Activated B cell treated with CpG ODN at 0.5 μM for 24 hours (primary cell): ENCODE measurements at regions not wholly inside any gene's neighbourhood (a gene's known extent, or its start where the extent isn't known, plus 50 kb on each side); places are given as distances from the start of the nearest gene placed in this dataset.

Source experiments
- ATAC-seq: fragments of 200-7000 bp; cut with Tn5 transposase; one replicate; pipeline ENCODE4 v1.10.0; 2021; ENCODE audit warnings: low read depth, mild to moderate bottlenecking, moderate library complexity
- CTCF ChIA-PET: fragments of 350-600 bp; sonication (Branson Sonifier 250); formaldehyde crosslinking; loops from one replicate; lab custom pipeline; 2021; ENCODE audit warnings: antibody characterized with exemption; lab: Charles Lee
- POLR2A ChIA-PET: fragments of 350-600 bp; sonication (Branson Sonifier 250); formaldehyde crosslinking; loops from one replicate; lab custom pipeline; 2021; ENCODE audit warnings: antibody characterized with exemption; lab: Charles Lee
- DNase-seq: peaks from one replicate; pipeline ENCODE4 v3.0.0; 2022
- H3K27ac Mint-ChIP-seq: one replicate; pipeline ENCODE4 v1.8.0; 2020; ENCODE audit warnings: mixed read lengths
- H3K27me3 Mint-ChIP-seq: one replicate; pipeline ENCODE4 v1.8.0; 2021; ENCODE audit warnings: mixed read lengths
- H3K36me3 Mint-ChIP-seq: one replicate; pipeline ENCODE4 v1.8.0; 2021; ENCODE audit warnings: low read depth, mixed read lengths
- H3K4me1 Mint-ChIP-seq: one replicate; pipeline ENCODE4 v1.8.0; 2021; ENCODE audit warnings: mixed read lengths
- H3K4me3 Mint-ChIP-seq: one replicate; pipeline ENCODE4 v1.8.0; 2020; ENCODE audit warnings: mild to moderate bottlenecking, mixed read lengths
- H3K9me3 Mint-ChIP-seq: one replicate; pipeline ENCODE4 v1.8.0; 2020; ENCODE audit warnings: mixed read lengths
- intact Hi-C: fragments of 100-400 bp; cut with micrococcal nuclease; formaldehyde crosslinking; loops from one replicate; pipeline ENCODE4 v1.15.1; 2024
- TF ChIP-seq, protein P1 (sequence below): fragments of 200-600 bp; IDR thresholded peaks from one replicate; pipeline ENCODE4 v1.8.0; 2022; ENCODE audit warnings: antibody characterized with exemption, mild to moderate bottlenecking

DNA sequence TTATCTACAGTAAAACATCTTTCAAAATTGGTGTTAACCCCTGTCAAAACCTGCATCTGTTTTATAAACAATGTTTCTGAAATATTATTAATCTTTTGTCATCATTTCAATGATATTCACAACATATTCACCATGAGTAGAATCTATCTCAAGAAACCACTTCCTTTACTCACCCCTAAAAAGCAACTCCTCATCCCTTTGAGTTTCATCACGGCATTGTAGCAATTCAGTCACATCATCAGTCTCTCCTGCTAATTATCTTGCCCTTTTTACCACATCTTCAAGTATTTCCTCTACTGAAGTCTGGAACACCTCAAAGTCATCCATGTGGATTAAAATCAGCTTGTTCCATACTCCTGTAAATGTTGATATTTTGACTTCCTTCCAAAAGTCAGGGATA, 415.3 kb upstream of the TECRL start:
- ChIA-PET CTCF (no interaction called here), POLR2A (no interaction called here)
- Mint-ChIP-seq H3K27me3 (no peaks in the 10 kb centered on the region), H3K36me3 (no peaks in the 10 kb centered on the region), H3K9me3 (no peaks in the 10 kb centered on the region), H3K27ac (no peak overlapping the region), H3K4me3 (no peak overlapping the region), H3K4me1 (no peaks in the 10 kb centered on the region)
- intact Hi-C loops = no loop called here
- DNase-seq (no peak), ATAC-seq (no peak)
- TF ChIP-seq, protein P1, sequence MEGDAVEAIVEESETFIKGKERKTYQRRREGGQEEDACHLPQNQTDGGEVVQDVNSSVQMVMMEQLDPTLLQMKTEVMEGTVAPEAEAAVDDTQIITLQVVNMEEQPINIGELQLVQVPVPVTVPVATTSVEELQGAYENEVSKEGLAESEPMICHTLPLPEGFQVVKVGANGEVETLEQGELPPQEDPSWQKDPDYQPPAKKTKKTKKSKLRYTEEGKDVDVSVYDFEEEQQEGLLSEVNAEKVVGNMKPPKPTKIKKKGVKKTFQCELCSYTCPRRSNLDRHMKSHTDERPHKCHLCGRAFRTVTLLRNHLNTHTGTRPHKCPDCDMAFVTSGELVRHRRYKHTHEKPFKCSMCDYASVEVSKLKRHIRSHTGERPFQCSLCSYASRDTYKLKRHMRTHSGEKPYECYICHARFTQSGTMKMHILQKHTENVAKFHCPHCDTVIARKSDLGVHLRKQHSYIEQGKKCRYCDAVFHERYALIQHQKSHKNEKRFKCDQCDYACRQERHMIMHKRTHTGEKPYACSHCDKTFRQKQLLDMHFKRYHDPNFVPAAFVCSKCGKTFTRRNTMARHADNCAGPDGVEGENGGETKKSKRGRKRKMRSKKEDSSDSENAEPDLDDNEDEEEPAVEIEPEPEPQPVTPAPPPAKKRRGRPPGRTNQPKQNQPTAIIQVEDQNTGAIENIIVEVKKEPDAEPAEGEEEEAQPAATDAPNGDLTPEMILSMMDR = no peak

DNA sequence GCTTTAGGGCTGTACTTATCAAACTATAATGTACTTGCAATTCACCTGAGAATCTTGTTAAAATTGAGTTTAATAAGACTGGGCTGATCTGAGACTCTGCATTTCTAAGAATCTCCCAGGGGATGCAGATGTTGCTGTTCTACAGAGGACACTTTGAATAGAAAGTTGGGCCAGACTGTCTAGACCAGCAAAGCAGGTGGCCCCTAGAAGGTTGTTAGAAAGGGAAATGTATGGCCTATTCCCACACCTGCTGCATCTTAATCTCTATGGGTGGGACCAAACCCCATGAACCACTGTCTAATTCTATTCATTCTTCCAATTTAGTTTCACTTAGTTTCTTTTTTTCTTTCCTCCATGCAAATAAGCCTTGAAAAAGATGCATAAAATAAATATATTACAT, 413.2 kb upstream of the TECRL start:
- TF ChIP-seq, protein P1 = no peak
- H3K27ac Mint-ChIP-seq = no peak overlapping the region
- no peaks in the 10 kb centered on the region for H3K9me3 Mint-ChIP-seq
- no peaks in the 10 kb centered on the region for H3K27me3 Mint-ChIP-seq
- intact Hi-C loops = no loop called here
- no peak for DNase-seq
- H3K36me3 Mint-ChIP-seq = no peaks in the 10 kb centered on the region
- ChIA-PET POLR2A (no interaction called here), CTCF (no interaction called here)
- H3K4me1 Mint-ChIP-seq = no peaks in the 10 kb centered on the region
- no peak overlapping the region for H3K4me3 Mint-ChIP-seq
- no peak for ATAC-seq

DNA sequence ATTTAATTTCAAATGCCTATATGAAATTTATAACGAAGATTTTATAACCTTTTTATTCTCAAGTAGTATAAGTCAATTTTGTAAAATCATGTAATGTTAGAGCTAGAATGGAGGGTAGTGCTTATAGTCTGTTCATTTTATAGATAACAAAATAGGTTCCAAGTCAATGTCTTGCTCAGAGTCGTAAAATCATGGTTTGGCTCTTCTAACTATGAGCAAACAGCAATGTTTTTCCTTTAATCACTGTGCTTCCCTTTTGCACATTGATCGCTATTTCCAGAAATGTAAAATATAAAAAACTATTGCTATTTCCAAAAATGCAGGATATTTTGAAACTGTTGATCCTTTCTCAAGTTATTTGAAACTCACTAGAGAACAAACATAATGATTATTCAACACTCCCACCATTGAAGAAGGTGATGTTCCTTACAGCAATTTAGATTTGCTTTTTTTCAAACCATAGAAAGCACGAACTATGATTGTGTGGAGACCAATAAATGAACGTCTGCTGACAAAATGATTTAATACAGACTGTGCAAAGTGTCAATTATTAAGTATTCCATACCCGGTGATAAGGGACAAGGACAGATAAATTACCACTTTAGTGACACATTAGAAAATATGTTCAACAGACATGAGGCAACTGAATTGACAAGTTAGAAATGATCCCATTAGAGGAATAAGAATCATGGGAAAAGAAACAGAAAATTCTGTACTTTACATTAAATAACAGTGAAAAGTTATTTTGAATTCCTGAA, 412.1 kb upstream of the TECRL start:
- no peak overlapping the region for H3K27ac Mint-ChIP-seq
- no peaks in the 10 kb centered on the region for H3K4me1 Mint-ChIP-seq
- H3K9me3 Mint-ChIP-seq = no peaks in the 10 kb centered on the region
- TF ChIP-seq, protein P1 = no peak
- H3K36me3 Mint-ChIP-seq = no peaks in the 10 kb centered on the region
- no peaks in the 10 kb centered on the region for H3K27me3 Mint-ChIP-seq
- H3K4me3 Mint-ChIP-seq = no peak overlapping the region
- CTCF ChIA-PET = no interaction called here
- ATAC-seq (no peak), DNase-seq (no peak)
- intact Hi-C loops = no loop called here
- POLR2A ChIA-PET = no interaction called here

DNA sequence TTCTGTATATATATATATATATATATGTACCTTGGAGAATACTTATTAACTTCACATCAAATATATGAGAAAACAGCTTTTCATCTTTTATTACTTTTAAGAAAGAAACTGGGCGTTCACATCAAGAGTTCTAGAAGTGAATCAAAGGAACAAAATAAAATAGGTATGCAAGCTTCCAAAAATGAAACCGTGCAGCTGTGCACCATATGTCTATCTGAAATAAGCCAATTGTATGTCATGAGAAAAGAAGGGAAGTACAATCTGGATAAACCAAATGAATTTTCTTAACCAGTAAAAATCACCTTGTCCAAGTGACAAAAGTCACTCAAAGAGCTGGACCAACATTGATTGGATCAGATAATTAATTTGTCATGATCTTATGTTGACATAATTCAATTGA, 405.4 kb upstream of the TECRL start:
- ATAC-seq = no peak
- no peak overlapping the region for H3K27ac Mint-ChIP-seq
- H3K4me3 Mint-ChIP-seq = no peak overlapping the region
- CTCF ChIA-PET = no interaction called here
- intact Hi-C loops = no loop called here
- H3K9me3 Mint-ChIP-seq = no peaks in the 10 kb centered on the region
- no peak for DNase-seq
- POLR2A ChIA-PET = no interaction called here
- H3K27me3 Mint-ChIP-seq = no peaks in the 10 kb centered on the region
- no peaks in the 10 kb centered on the region for H3K36me3 Mint-ChIP-seq
- TF ChIP-seq, protein P1 = no peak
- H3K4me1 Mint-ChIP-seq = no peaks in the 10 kb centered on the region

DNA sequence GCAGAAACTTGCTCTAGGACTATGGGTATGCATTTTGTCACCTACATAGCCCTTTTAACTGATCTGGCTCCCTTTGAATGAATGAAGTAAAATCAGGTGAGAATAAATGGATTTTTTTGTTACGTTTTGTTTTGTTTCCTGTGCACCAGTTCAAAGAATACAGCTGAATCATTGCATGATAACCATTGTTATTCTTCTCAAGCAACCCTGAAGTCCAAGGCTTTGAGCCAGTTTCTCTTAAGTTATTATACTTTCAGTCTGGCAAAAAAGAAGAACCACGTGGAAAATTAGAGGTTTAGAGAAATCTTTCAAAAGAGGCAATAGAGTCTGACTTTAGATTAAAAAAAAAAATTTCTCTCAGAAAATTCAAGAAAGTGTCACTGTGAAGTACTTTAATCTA, 398.6 kb upstream of the TECRL start:
- TF ChIP-seq, protein P1 = no peak
- H3K36me3 Mint-ChIP-seq = no peaks in the 10 kb centered on the region

More for the DNA sequence above, 398.6 kb upstream of the TECRL start:
- intact Hi-C loops = no loop called here
- no peak for DNase-seq
- Mint-ChIP-seq H3K27me3 (no peaks in the 10 kb centered on the region), H3K27ac (no peak overlapping the region), H3K4me3 (no peak overlapping the region), H3K9me3 (peaks cover 10% of the 10 kb centered on the region), H3K4me1 (no peaks in the 10 kb centered on the region)
- CTCF ChIA-PET = no interaction called here
- no peak for ATAC-seq
- POLR2A ChIA-PET = no interaction called here
